ENCODE measurements at regions not wholly inside any gene's neighbourhood (a gene's known extent, or its start where the extent isn't known, plus 50 kb on each side); places are given as distances from the start of the nearest gene placed in this dataset.

- TF ChIP-seq REST (IDR thresholded peaks at IDR 0.05; ENCODE audit: unreplicated experiment) (no peak), POLR2AphosphoS5 (IDR thresholded peaks at IDR 0.05; ENCODE audit: low read depth) (no peak), JUNB (IDR thresholded peaks at IDR 0.05; ENCODE audit: unreplicated experiment) (no peak), CTCF (conservative IDR thresholded peaks at IDR 0.05; ENCODE audit: low read depth in 2 of 2) (no peak), STAT1 (IDR thresholded peaks at IDR 0.05; ENCODE audit: unreplicated experiment) (no peak), ZNF114 (CRISPR knock-in tag; IDR thresholded peaks at IDR 0.05) (no peak)
Measured at GRCh38 chr7:156168434-156168833, 356.2 kb upstream of the SHH start (continued).

- H3K4me3 Mint-ChIP-seq = no peak overlapping the region
- H3K27me3 Mint-ChIP-seq (ENCODE audit: insufficient read depth, low read depth, poor library complexity) = peaks cover 10% of the 10 kb centered on the region
- H3F3A ChIP-seq (replicated peaks; ENCODE audit: low read depth) = no peaks in the 10 kb centered on the region
- H4K20me1 ChIP-seq (replicated peaks; ENCODE audit: insufficient read depth) = no peaks in the 10 kb centered on the region
- H3K27ac ChIP-seq (ENCODE audit: low read depth) = no peak overlapping the region
- no peaks in the 10 kb centered on the region for H3K9me2 ChIP-seq (ENCODE audit: insufficient read depth)
- no peaks in the 10 kb centered on the region for H3K4me1 ChIP-seq (ENCODE audit: insufficient read depth)
- no peaks in the 10 kb centered on the region for H3K27me3 ChIP-seq (ENCODE audit: insufficient read depth)
- peaks cover 6% of the 10 kb centered on the region; the same call in 1 of the 3 replicates for H3K4me1 Mint-ChIP-seq
- H3K36me3 Mint-ChIP-seq (ENCODE audit: low read depth) = no peaks in the 10 kb centered on the region
- no peaks in the 10 kb centered on the region for H3K79me2 ChIP-seq (replicated peaks; ENCODE audit: insufficient read depth)
- no peak overlapping the region for H3K4me3 ChIP-seq
- H3K4me2 ChIP-seq = no peak overlapping the region
- DNase-seq (ENCODE audit: low spot score) (no peak), ATAC-seq (no peak)
- no peaks in the 10 kb centered on the region for H3K36me3 ChIP-seq (ENCODE audit: insufficient read depth)
- no peak overlapping the region for H2AFZ ChIP-seq
- H3K27ac Mint-ChIP-seq = no peak overlapping the region
- H3K9me3 Mint-ChIP-seq = no peaks in the 10 kb centered on the region
- TF ChIP-seq EZH2phosphoT487 (IDR thresholded peaks at IDR 0.05; ENCODE audit: unreplicated experiment) (no peak), EZH2 (IDR thresholded peaks at IDR 0.05; ENCODE audit: low read depth, unreplicated experiment) (no peak), CTCF (conservative IDR thresholded peaks at IDR 0.05; ENCODE audit: low read depth in 2 of 2) (no peak), POLR2AphosphoS5 (IDR thresholded peaks at IDR 0.05; ENCODE audit: low read depth) (no peak), ETS1 (IDR thresholded peaks at IDR 0.05) (no peak), REST (IDR thresholded peaks at IDR 0.05; ENCODE audit: unreplicated experiment) (no peak), ZNF331 (CRISPR knock-in tag; IDR thresholded peaks at IDR 0.05; ENCODE audit: low read depth) (no peak), ZNF114 (CRISPR knock-in tag; IDR thresholded peaks at IDR 0.05) (no peak), STAT1 (IDR thresholded peaks at IDR 0.05; ENCODE audit: unreplicated experiment) (no peak), JUNB (IDR thresholded peaks at IDR 0.05; ENCODE audit: unreplicated experiment) (no peak), CREB1 (CRISPR knock-in tag; IDR thresholded peaks at IDR 0.05; ENCODE audit: low read depth) (no peak)
Measured at GRCh38 chr7:156167987-156168386, 355.7 kb upstream of the SHH start.

All from GM23338 (cell line).